PC-9 (cell line): ENCODE measurements at regions not wholly inside any gene's neighbourhood (a gene's known extent, or its start where the extent isn't known, plus 50 kb on each side); places are given as distances from the start of the nearest gene placed in this dataset.

Source experiments
- BruUV-seq: library from RNA; stranded (reverse); fragments of 400-500 nt; replicated peaks from 2 replicates; lab custom pipeline; 2021; lab: Mats Ljungman, UMichigan
- CTCF ChIA-PET: fragments of 300-600 bp; sonication (Branson Sonifier 250); formaldehyde crosslinking; loops from one replicate; lab custom pipeline; 2022; ENCODE audit warnings: antibody characterized with exemption; lab: Charles Lee
- POLR2A ChIA-PET: fragments of 300-600 bp; sonication (Branson Sonifier 250); formaldehyde crosslinking; loops from one replicate; lab custom pipeline; 2022; ENCODE audit warnings: antibody characterized with exemption; ENCODE audit not compliant: unreplicated experiment; lab: Charles Lee
- DNase-seq, 2 experiments: peaks; one replicate each; pipeline versions ENCODE4 v3.0.0 to v3.0.0-alpha.2; 2015 to 2022; ENCODE audit warnings: mixed read lengths in 1 of 2
- H2AFZ ChIP-seq: fragments of 200-600 bp; sonication (generic); 2 replicates; pipeline ENCODE4 v1.8.1; 2017; ENCODE audit warnings: antibody characterized with exemption
- H3F3A ChIP-seq: fragments of 200-600 bp; sonication (generic); 2 replicates; pipeline ENCODE4 v1.8.1; 2017; ENCODE audit warnings: antibody characterized with exemption, mild to moderate bottlenecking, low read depth; ENCODE audit not compliant: insufficient read depth
- H3K27ac ChIP-seq: fragments of 200-600 bp; sonication (generic); 2 replicates; pipeline ENCODE4 v1.6.1; 2016; ENCODE audit warnings: mixed run types
- H3K27me3 ChIP-seq: fragments of 200-600 bp; sonication (generic); 2 replicates; pipeline ENCODE4 v1.6.1; 2016; ENCODE audit warnings: low read depth, mixed run types; ENCODE audit not compliant: insufficient read depth
- H3K36me3 ChIP-seq: fragments of 200-600 bp; sonication (generic); 2 replicates; pipeline ENCODE4 v1.6.1; 2016; ENCODE audit warnings: low read depth, mixed run types
- H3K4me1 ChIP-seq: fragments of 200-600 bp; sonication (generic); replicated peaks from 2 replicates; pipeline ENCODE4 v1.6.1; 2016; ENCODE audit warnings: mixed run types; ENCODE audit not compliant: insufficient read depth
- H3K4me2 ChIP-seq: fragments of 200-600 bp; sonication (generic); 2 replicates; pipeline ENCODE4 v1.6.1; 2017; ENCODE audit warnings: mixed run types
- H3K4me3 ChIP-seq: fragments of 200-600 bp; sonication (generic); 2 replicates; pipeline ENCODE4 v1.6.1; 2016; ENCODE audit warnings: mixed run types
- H3K79me2 ChIP-seq: fragments of 200-600 bp; sonication (generic); 2 replicates; pipeline ENCODE4 v1.6.1; 2017; ENCODE audit warnings: low read depth, mixed run types
- H3K9me2 ChIP-seq: fragments of 200-600 bp; sonication (generic); 2 replicates; pipeline ENCODE4 v1.8.1; 2017; ENCODE audit warnings: mild to moderate bottlenecking; ENCODE audit not compliant: insufficient read depth
- H3K9me3 ChIP-seq: fragments of 200-600 bp; sonication (generic); 2 replicates; pipeline ENCODE4 v1.8.1; 2016; ENCODE audit warnings: low read depth; ENCODE audit not compliant: insufficient read depth
- H4K20me1 ChIP-seq: fragments of 200-600 bp; sonication (generic); 2 replicates; pipeline ENCODE4 v1.8.1; 2017; ENCODE audit not compliant: insufficient read depth
- CTCF ChIP-seq: fragments of 200-600 bp; sonication (generic); conservative IDR thresholded peaks from 2 replicates; pipeline ENCODE4 v1.6.1; 2017; ENCODE audit warnings: mixed run types, antibody characterized with exemption, mild to moderate bottlenecking, moderate library complexity
- EZH2 ChIP-seq: fragments of 200-600 bp; sonication (generic); IDR thresholded peaks from 2 replicates; pipeline ENCODE4 v1.8.0; 2017; ENCODE audit warnings: antibody characterized with exemption, low read depth
- intact Hi-C: fragments of 100-400 bp; cut with micrococcal nuclease; formaldehyde crosslinking; loops from one replicate; pipeline ENCODE4 v1.10.0; 2022; ENCODE audit not compliant: unreplicated experiment

- no TSS peak for BruUV-seq
- H3K9me3 ChIP-seq, result peaks cover 6% of the 10 kb centered on the region; the same call in 1 of the 2 replicates
- no peaks in the 10 kb centered on the region for H3K27me3 ChIP-seq
- peak overlapping the region; percentile 68 for H3K4me2 ChIP-seq
- no peak overlapping the region for H3K4me3 ChIP-seq
- H3K4me1 ChIP-seq, result peaks cover 70% of the 10 kb centered on the region
- no peaks in the 10 kb centered on the region for H3K36me3 ChIP-seq
- intact Hi-C loops, result loop anchor here (1.0 to 10.0 kb wide), 7 partner anchors 49 to 1020 kb away; no protein-coding TSS in a partner anchor
- CTCF ChIA-PET, result interaction anchor here (0.5 to 1.3 kb wide), 3 partner anchors 64 to 431 kb away, joined by 3 to 10 read pairs (median 3); no protein-coding TSS in a partner anchor
- H3K27ac ChIP-seq, result peak overlapping the region; percentile 70
- TF ChIP-seq CTCF (no peak), EZH2 (no peak)
- no peak overlapping the region for H2AFZ ChIP-seq
- POLR2A ChIA-PET, result interaction anchor here (0.6 to 0.7 kb wide), 3 partner anchors 61 to 625 kb away, joined by 3 to 6 read pairs (median 6); no protein-coding TSS in a partner anchor
- no peaks in the 10 kb centered on the region for H3K9me2 ChIP-seq
- H3K79me2 ChIP-seq, result no peaks in the 10 kb centered on the region
- DNase-seq, result peak in 1 of 2 experiments; percentile 75
- peaks cover 22% of the 10 kb centered on the region for H3F3A ChIP-seq
- H4K20me1 ChIP-seq, result no peaks in the 10 kb centered on the region
These were observed 65.3 kb upstream of the ARID5B start for GRCh38 chr10:61835946-61836887.

- peak in 1 of 2 experiments; percentile 95 for DNase-seq
- ChIA-PET POLR2A (interaction anchor here (0.5 to 0.7 kb wide), 3 partner anchors 200 to 1468 kb away, joined by 3 to 4 read pairs (median 3); no protein-coding TSS in a partner anchor), CTCF (interaction anchor here (1.3 kb wide), 1 partner anchor 86 kb away, joined by 10 read pairs; no protein-coding TSS in a partner anchor)
- H2AFZ ChIP-seq, result peak overlapping the region; percentile 23; the same call in 1 of the 2 replicates
- TF ChIP-seq EZH2 (no peak), CTCF (no peak)
- no TSS peak for BruUV-seq
- H3K4me2 ChIP-seq, result peak overlapping the region; percentile 68
- H3K79me2 ChIP-seq, result no peaks in the 10 kb centered on the region
- peaks cover 6% of the 10 kb centered on the region; the same call in 1 of the 2 replicates for H3K9me3 ChIP-seq
- no peaks in the 10 kb centered on the region for H4K20me1 ChIP-seq
- H3K27ac ChIP-seq, result peak overlapping the region; percentile 70
- peaks cover 22% of the 10 kb centered on the region for H3F3A ChIP-seq
- intact Hi-C loops, result loop anchor here (1.0 to 10.0 kb wide), 6 partner anchors 50 to 410 kb away; no protein-coding TSS in a partner anchor
- H3K4me1 ChIP-seq, result peaks cover 73% of the 10 kb centered on the region
- no peaks in the 10 kb centered on the region for H3K36me3 ChIP-seq
- H3K4me3 ChIP-seq, result peak overlapping the region; percentile 21
- no peaks in the 10 kb centered on the region for H3K27me3 ChIP-seq
- no peaks in the 10 kb centered on the region for H3K9me2 ChIP-seq
These were observed 64.4 kb upstream of the ARID5B start for GRCh38 chr10:61836888-61837754.
